Stimulated activated naive CD8-positive, alpha-beta T cell treated with anti-CD3 and anti-CD28 coated beads, Interleukin-15, Interleukin-2, amounts not matched to agents 100 ng/mL and 50 ng/mL, for 24 hours (primary cell): ENCODE measurements at regions not wholly inside any gene's neighbourhood (a gene's known extent, or its start where the extent isn't known, plus 50 kb on each side); places are given as distances from the start of the nearest gene placed in this dataset.

Experiments
- H3K27ac Mint-ChIP-seq: one replicate; pipeline ENCODE4 v1.8.0; 2021; ENCODE audit warnings: mild to moderate bottlenecking, mixed read lengths
- H3K27me3 Mint-ChIP-seq: one replicate; pipeline ENCODE4 v1.8.0; 2021; ENCODE audit warnings: mixed read lengths
- H3K36me3 Mint-ChIP-seq: one replicate; pipeline ENCODE4 v1.8.0; 2021; ENCODE audit warnings: low read depth, mixed read lengths
- H3K4me1 Mint-ChIP-seq: one replicate; pipeline ENCODE4 v1.8.0; 2021; ENCODE audit warnings: low read depth, mixed read lengths
- H3K4me3 Mint-ChIP-seq: one replicate; pipeline ENCODE4 v1.8.0; 2021; ENCODE audit warnings: mild to moderate bottlenecking, mixed read lengths
- H3K9me3 Mint-ChIP-seq: one replicate; pipeline ENCODE4 v1.8.0; 2021; ENCODE audit warnings: mixed read lengths

GRCh38 chr4:4781936-4782707, 77.3 kb upstream of the MSX1 start:
- Mint-ChIP-seq H3K27ac (no peak overlapping the region), H3K9me3 (no peaks in the 10 kb centered on the region), H3K27me3 (peaks cover 6% of the 10 kb centered on the region), H3K36me3 (no peaks in the 10 kb centered on the region), H3K4me3 (no peak overlapping the region), H3K4me1 (no peaks in the 10 kb centered on the region)

GRCh38 chr4:4780729-4781244, 78.7 kb upstream of the MSX1 start:
- Mint-ChIP-seq H3K36me3 (no peaks in the 10 kb centered on the region), H3K4me3 (no peak overlapping the region), H3K9me3 (no peaks in the 10 kb centered on the region), H3K27ac (no peak overlapping the region), H3K27me3 (peaks cover 6% of the 10 kb centered on the region), H3K4me1 (no peaks in the 10 kb centered on the region)

DNA sequence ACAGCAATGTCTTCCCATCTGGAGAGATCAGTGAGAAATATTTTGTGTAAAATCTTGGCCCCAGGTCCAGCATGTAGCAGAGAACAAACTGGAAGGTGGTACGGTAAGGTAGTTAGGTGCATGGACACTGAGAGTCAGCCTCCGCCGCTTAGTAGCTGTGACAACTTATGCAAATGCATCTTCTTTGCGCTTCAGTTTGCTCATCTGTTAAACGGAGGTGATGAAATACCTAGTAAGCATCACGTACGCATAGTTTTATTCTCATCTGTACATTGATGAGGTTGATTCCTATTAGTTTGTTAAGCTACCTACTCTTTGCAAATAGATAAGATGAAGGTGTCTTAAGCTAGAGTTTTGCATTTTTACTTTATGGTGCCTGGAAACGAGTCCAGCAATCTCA, 80.0 kb upstream of the MSX1 start:
- no peaks in the 10 kb centered on the region for H3K4me1 Mint-ChIP-seq
- H3K9me3 Mint-ChIP-seq, result no peaks in the 10 kb centered on the region
- H3K27me3 Mint-ChIP-seq, result peaks cover 6% of the 10 kb centered on the region
- no peak overlapping the region for H3K4me3 Mint-ChIP-seq
- H3K36me3 Mint-ChIP-seq, result no peaks in the 10 kb centered on the region
- no peak overlapping the region for H3K27ac Mint-ChIP-seq

DNA sequence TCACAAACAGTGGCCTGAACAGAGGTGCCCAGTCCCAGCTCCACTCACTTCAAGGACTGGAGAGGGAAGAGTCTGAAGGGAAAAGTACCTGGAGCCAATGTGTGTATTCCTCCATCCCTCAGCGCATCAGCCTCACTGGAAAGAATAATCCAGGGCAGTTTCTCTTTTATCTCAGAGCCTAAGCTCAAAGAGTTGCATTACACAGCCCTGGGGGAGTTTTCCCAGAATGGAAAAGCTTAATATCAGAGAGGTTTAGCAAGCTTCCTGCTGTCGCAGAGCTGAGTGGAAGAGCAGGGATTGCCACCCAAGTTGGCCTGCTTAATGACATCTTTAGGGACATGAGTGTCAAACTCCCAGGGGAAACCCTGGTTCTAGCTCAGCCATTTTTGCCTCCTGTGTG, 80.4 kb upstream of the MSX1 start:
- Mint-ChIP-seq H3K9me3 (no peaks in the 10 kb centered on the region), H3K27me3 (peaks cover 6% of the 10 kb centered on the region)

GRCh38 chr4:4778554-4778953, 80.9 kb upstream of the MSX1 start:
- H3K4me3 Mint-ChIP-seq, result no peak overlapping the region
- no peak overlapping the region for H3K27ac Mint-ChIP-seq
- H3K27me3 Mint-ChIP-seq, result peaks cover 6% of the 10 kb centered on the region
- H3K9me3 Mint-ChIP-seq, result no peaks in the 10 kb centered on the region
- H3K36me3 Mint-ChIP-seq, result no peaks in the 10 kb centered on the region
- H3K4me1 Mint-ChIP-seq, result no peaks in the 10 kb centered on the region

More for the DNA sequence above, 80.4 kb upstream of the MSX1 start:
- Mint-ChIP-seq H3K27ac (no peak overlapping the region), H3K36me3 (no peaks in the 10 kb centered on the region), H3K4me3 (no peak overlapping the region), H3K4me1 (no peaks in the 10 kb centered on the region)

DNA sequence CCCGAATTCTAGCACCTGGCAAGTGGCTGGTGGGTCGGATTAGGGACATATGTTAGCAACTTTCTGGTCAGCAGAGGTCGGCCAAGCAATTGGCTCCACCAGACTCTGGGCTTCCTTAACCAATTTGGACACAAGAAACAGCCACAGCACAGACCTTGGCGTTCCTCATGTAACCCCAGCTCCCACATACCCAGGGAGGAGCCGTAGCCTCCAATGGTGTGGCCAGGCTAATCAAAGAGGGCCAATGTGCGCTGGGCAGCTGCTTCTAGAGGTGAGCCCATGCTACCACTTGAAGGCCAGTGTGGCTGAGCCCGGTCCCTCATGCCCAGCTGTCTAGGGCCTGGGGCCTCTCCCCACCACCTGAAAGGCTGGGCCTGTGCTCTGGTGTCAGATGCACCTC, 82.5 kb upstream of the MSX1 start:
- Mint-ChIP-seq H3K9me3 (no peaks in the 10 kb centered on the region), H3K4me1 (no peaks in the 10 kb centered on the region), H3K36me3 (no peaks in the 10 kb centered on the region), H3K4me3 (no peak overlapping the region), H3K27me3 (peaks cover 3% of the 10 kb centered on the region), H3K27ac (no peak overlapping the region)

DNA sequence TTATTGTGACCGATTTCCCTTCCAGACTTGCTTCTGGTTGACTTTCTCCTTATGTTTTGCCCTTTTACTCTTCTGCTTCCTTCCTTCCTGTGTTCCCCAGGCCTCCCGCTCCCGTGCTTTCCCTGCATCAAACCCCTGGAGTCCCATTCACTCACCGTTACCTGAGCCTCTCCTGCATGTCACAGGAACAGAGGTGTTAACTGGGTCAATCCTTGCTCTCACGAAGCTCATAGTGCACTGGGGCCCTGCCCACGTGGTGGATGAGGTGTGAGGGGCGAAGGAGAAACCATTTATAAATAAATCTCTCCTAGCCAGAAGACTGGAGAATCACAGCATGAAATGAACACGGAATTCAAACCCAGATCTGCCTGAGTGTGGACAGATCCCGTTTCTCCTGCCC, 83.1 kb upstream of the MSX1 start:
- no peaks in the 10 kb centered on the region for H3K9me3 Mint-ChIP-seq
- no peak overlapping the region for H3K27ac Mint-ChIP-seq
- no peak overlapping the region for H3K4me3 Mint-ChIP-seq
- H3K4me1 Mint-ChIP-seq, result no peaks in the 10 kb centered on the region
- H3K36me3 Mint-ChIP-seq, result no peaks in the 10 kb centered on the region
- no peaks in the 10 kb centered on the region for H3K27me3 Mint-ChIP-seq

DNA sequence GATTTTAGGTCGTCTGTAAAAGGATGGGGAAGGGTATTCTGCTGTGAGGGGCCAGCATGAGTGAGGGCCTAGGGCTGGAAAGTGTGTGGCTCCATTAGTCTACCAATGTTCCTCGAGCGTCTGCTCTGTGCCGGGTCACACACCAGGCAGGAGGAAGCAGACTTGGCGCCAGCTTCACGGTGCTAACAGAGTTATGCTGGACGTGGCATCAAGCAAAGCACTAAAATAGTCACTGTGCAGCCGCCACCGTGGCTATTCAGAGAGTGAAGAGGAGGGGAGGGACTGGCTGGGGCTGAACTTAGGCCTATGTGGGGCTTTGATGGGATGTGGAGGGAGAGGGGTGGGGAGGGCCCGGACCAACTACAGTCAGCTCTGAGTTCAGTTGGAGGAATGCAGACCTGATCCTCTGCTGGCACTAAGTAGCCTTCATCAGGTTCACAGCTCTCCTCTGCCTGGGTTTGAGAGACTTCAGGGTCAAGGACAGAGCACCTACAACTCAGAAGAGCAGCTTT, 83.9 kb upstream of the MSX1 start:
- H3K4me3 Mint-ChIP-seq, result no peak overlapping the region
- no peaks in the 10 kb centered on the region for H3K36me3 Mint-ChIP-seq
- H3K27ac Mint-ChIP-seq, result no peak overlapping the region
- H3K27me3 Mint-ChIP-seq, result no peaks in the 10 kb centered on the region
- no peaks in the 10 kb centered on the region for H3K4me1 Mint-ChIP-seq
- no peaks in the 10 kb centered on the region for H3K9me3 Mint-ChIP-seq

GRCh38 chr4:4772534-4772933, 86.9 kb upstream of the MSX1 start:
- no peak overlapping the region for H3K4me3 Mint-ChIP-seq
- no peaks in the 10 kb centered on the region for H3K4me1 Mint-ChIP-seq
- no peak overlapping the region for H3K27ac Mint-ChIP-seq
- no peaks in the 10 kb centered on the region for H3K9me3 Mint-ChIP-seq
- no peaks in the 10 kb centered on the region for H3K27me3 Mint-ChIP-seq
- H3K36me3 Mint-ChIP-seq, result no peaks in the 10 kb centered on the region

GRCh38 chr4:4771160-4771559, 88.3 kb upstream of the MSX1 start:
- H3K9me3 Mint-ChIP-seq, result peaks cover 4% of the 10 kb centered on the region
- H3K27me3 Mint-ChIP-seq, result no peaks in the 10 kb centered on the region
- H3K4me3 Mint-ChIP-seq, result no peak overlapping the region
- H3K27ac Mint-ChIP-seq, result no peak overlapping the region
- no peaks in the 10 kb centered on the region for H3K4me1 Mint-ChIP-seq
- no peaks in the 10 kb centered on the region for H3K36me3 Mint-ChIP-seq

DNA sequence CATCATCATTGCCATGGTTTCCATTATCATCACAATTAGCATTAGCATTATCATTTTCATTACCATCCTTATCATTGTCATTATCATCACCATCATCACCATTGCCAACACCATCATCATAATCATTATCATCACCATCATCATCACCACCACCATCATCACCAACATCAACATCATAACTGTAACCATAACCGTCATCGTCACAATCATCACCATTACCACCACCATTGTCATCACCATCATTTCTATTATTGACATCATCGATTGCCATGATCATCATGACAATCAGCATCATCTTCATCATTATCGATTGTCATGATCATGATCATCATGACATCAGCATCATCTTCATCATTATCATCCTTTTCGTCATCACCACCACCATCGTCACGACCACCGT, 88.9 kb upstream of the MSX1 start:
- H3K4me1 Mint-ChIP-seq, result no peaks in the 10 kb centered on the region
- peaks cover 4% of the 10 kb centered on the region for H3K9me3 Mint-ChIP-seq
- no peaks in the 10 kb centered on the region for H3K27me3 Mint-ChIP-seq
- no peak overlapping the region for H3K4me3 Mint-ChIP-seq
- no peaks in the 10 kb centered on the region for H3K36me3 Mint-ChIP-seq
- H3K27ac Mint-ChIP-seq, result no peak overlapping the region

- Mint-ChIP-seq H3K4me3 (no peak overlapping the region), H3K27me3 (peaks cover 8% of the 10 kb centered on the region), H3K4me1 (peaks cover 17% of the 10 kb centered on the region), H3K9me3 (peaks cover 4% of the 10 kb centered on the region), H3K27ac (no peak overlapping the region), H3K36me3 (no peaks in the 10 kb centered on the region)
These were observed 92.9 kb upstream of the MSX1 start for GRCh38 chr4:4766564-4766963.

DNA sequence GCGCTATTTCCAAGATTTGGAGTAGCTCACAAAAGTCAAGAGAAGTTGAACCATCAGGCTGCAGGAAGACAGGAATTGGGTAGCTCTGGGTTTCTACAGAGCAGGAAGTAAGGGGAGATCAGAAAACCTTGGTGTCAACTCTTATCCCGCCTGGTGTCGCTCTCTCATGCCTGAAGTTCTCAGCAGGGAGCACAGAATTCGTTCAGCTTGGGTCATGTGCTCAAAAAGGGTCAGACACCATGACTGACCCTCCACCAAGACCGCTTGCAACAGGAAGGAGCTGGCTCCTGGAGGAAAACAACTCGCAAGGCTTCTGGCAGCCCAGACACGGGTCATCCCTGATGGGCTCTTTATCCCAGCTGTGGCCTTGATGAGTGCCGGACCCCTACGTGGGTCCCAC, 93.7 kb upstream of the MSX1 start:
- no peaks in the 10 kb centered on the region for H3K36me3 Mint-ChIP-seq
- no peak overlapping the region for H3K4me3 Mint-ChIP-seq
- H3K27ac Mint-ChIP-seq, result no peak overlapping the region
- peaks cover 4% of the 10 kb centered on the region for H3K9me3 Mint-ChIP-seq
- H3K4me1 Mint-ChIP-seq, result peaks cover 17% of the 10 kb centered on the region
- H3K27me3 Mint-ChIP-seq, result peaks cover 8% of the 10 kb centered on the region

DNA sequence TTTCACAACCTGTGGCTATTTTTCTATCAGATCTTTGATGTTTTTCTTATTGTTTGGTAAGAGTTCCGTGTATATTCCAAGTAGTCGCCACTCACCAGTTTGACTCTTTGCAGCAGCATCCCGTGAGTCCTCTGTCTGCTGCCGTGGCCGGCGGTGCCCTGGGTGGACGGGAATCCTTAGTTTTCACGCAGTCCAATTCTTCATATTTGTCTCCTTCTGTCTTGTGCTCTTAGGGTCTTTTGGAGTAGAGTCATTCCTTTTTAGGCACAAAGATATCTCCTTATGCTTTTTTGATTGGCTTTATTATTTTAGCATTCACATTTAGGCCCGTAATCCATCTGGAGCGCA, 94.9 kb upstream of the MSX1 start:
- no peak overlapping the region for H3K27ac Mint-ChIP-seq
- peaks cover 17% of the 10 kb centered on the region for H3K4me1 Mint-ChIP-seq
- H3K36me3 Mint-ChIP-seq, result no peaks in the 10 kb centered on the region
- peaks cover 4% of the 10 kb centered on the region for H3K9me3 Mint-ChIP-seq
- H3K4me3 Mint-ChIP-seq, result no peak overlapping the region
- H3K27me3 Mint-ChIP-seq, result peaks cover 8% of the 10 kb centered on the region

DNA sequence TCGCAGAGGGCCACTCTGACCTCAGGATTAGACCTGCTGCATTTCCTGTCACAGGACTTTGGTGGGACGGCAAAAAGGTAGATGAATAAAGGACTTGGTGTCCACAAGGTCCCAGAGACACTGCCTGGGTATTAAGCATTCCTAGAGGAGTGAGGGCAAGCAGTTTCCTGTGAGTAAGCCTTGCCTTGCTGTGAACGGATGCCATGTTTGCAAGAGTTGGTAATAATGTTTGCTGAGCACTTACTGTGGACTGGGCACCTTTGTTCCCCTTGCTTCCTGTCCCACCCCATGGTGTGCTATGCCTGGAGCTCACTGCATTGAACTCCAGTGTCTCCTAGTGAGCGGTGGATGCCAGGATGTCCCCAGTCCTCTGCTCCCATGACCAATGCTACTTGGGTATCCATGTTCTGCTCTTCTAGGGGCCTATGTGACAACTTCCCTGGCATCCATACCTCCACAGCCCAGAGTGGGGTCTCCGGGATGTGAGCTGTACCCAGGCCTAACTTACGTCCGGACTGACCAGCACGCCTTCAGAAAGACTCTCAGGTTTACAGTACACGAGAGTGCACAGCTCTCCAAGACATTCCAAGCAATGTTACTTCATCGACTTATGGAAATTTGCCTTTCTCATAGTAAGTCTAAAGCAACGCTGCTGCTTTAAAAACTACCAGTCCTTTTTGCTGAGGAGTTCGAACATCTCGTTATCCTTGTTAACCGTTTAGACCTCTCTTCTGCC, 95.5 kb upstream of the MSX1 start:
- no peak overlapping the region for H3K27ac Mint-ChIP-seq
- H3K9me3 Mint-ChIP-seq, result peaks cover 4% of the 10 kb centered on the region
- H3K4me3 Mint-ChIP-seq, result no peak overlapping the region
- H3K27me3 Mint-ChIP-seq, result peaks cover 8% of the 10 kb centered on the region
- H3K36me3 Mint-ChIP-seq, result no peaks in the 10 kb centered on the region
- H3K4me1 Mint-ChIP-seq, result peaks cover 17% of the 10 kb centered on the region
